ENCODE measurements at regions not wholly inside any gene's neighbourhood (a gene's known extent, or its start where the extent isn't known, plus 50 kb on each side); places are given as distances from the start of the nearest gene placed in this dataset.

- no peak for DNase-seq
Observed at GRCh38 chr4:189304167-189304566, 636.5 kb upstream of the FRG1 start.

GRCh38 chr4:189304809-189305208 lies 635.9 kb upstream of the FRG1 start:
- DNase-seq, result no peak

DNA sequence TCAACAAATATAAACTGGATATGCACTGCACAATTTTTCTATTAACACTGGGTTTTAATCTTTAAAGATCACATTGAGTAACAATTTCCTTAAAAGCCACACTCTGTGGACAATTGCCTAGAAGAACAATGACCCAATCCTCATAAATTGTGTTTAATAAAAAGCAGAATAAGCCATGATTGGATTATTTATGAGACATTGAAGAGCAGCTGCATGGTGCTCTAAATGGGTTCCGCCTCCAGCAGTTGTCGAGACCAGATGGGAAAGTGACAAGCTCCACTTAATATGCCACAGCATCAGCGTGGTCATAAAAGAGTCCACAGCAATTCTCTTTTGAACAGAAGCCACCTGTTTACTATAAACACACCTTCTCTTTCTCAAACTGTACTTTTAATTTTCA lies 635.2 kb upstream of the FRG1 start:
- no peak for DNase-seq

DNA sequence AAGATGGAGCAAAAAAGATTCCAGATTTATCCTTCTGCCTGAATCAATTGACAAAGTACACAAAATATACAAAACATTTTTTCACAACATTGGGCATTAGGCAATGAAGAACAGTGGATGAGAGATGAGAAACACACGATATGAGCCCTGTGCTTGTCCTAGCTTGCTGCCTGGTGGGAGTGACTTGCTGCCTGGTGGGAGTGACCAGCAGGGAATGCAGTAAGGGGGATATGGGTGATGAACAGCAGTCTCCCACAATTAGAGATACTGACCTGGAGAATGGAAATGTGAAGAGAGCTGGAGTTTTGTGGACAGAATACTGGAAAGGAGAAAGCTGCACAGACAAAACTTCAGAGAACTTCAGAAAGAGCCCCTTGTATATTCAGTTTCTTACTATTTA lies 629.4 kb upstream of the FRG1 start:
- DNase-seq, result no peak

DNA sequence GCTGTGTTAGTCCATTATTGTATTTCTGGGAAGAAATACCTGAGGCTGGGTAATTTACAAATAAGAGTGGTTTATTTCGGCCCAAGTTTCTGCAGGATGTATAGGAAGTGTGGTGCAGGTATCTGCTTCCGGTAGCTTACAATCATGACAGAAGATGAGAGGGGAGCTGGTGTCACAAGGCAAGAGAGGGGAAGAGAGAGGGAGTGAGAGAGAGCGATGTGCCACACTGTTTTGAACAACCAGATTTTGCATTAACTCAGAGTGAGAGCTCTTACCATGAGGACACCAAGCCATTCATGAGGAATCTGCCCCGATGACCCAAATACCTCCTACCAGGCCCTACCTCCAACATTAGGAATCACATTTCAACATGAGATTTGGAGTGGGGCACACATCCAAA lies 627.6 kb upstream of the FRG1 start:
- no peak for DNase-seq

DNA sequence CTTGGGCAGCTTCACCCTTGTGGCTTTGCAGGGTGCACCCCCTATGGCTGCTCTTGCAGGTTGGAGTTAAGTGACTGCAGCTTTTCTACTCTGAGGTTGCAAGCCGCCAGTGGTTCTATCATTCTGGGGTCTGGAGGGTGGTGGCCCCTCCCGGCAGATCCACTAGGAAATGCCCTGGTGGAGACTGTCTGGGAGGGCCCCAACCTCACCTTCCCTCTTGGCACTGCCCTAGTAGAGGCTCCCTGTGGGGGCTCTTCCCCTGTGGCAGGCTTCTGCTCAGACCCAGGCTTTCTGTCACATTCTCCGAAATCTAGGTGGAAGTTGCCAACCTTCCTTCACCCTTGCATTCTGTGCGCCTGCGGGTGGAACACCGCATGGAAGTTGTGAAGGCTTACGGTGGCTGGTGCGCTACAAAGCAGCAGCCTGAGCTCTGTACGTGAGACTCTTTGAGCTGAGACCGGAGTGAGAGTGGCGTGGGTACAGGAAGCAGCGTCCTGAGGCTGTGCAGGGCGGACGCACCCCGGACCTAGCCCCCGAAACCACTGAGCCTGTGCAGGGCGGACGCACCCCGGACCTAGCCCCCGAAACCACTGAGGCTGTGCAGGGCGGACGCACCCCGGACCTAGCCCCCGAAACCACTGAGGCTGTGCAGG lies 626.7 kb upstream of the FRG1 start:
- DNase-seq, result no peak

DNA sequence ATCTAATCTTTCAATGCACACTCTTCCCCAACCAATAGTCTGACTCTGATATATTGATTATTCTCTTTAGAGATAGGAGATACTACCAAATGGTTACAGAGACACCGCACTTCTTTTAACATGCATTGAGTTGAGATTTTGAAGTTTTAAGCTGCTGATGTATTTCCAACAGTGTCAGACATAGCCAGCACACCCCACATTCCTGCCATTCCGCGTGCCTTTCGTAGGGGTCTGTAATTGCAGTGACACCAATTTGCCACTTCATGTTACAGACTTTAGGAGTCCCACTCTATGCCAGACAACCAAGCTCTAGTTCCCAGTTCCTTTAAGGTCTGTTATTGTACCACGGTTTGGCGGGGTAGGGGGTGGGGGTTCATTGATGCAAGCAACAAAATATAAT lies 618.2 kb upstream of the FRG1 start:
- DNase-seq, result no peak

- DNase-seq, result no peak
Observed at GRCh38 chr4:189341881-189342280, 598.8 kb upstream of the FRG1 start.

DNA sequence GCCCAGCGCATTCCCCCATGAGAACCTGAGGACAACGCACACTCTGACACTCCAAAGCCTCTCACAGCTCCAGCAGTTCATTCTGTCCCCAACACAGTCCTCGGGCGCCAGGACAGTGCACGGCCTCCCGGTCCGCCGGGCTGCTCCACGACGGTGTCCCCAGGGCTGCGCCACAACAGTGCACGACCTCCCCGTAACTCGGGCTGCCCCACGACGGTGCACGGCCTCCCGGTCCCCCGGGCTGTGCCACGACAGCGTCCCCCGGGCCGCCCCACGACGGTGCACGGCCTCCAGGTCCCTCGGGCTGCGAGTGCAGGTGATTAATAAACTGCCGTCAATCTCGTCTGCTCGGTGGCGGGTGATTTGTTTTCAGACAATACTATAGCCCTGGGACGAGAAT lies 585.1 kb upstream of the FRG1 start:
- no peak for DNase-seq

DNA sequence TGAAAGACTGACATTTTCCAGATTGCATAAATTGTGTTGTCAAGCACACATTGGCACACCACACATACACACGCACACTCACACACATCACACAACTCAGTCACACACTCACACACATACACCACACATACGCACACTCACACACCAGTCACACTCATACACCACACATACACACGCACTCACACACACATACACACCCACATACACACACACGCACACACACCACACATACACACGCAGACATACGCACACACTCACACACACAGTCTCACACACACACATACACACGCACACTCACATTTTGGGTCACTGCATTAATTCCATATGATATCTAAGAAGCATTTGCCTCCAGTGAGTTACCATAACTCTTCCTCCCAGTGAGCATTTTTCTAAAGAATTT lies 578.3 kb upstream of the FRG1 start:
- DNase-seq, result no peak

GRCh38 chr4:189364032-189364449 lies 576.6 kb upstream of the FRG1 start:
- peak in 1 of 5 experiments; percentile 33 for DNase-seq

- DNase-seq, result no peak
Observed at GRCh38 chr4:189365451-189365850, 575.2 kb upstream of the FRG1 start.

- DNase-seq, result no peak
Observed at GRCh38 chr4:189367832-189368231, 572.8 kb upstream of the FRG1 start.

DNA sequence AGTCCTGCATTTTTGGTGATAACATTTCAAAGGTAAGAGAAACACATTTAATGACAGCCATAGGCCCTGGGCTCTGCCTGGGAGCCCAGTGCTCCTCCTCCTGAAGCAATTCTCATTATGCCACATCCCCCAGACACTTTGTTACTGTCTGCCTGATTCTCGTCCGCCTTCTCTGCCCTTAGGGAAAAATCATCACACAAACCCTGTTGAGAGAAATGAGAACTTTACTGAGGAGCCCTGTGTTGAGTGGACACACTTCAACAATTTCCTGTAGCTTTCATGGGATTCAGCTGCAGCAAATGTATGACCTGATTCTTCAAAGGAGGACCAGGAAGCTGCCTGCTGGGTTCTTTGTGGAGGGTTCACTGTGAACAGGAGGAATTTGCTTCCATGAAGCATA lies 566.5 kb upstream of the FRG1 start:
- DNase-seq, result no peak

DNA sequence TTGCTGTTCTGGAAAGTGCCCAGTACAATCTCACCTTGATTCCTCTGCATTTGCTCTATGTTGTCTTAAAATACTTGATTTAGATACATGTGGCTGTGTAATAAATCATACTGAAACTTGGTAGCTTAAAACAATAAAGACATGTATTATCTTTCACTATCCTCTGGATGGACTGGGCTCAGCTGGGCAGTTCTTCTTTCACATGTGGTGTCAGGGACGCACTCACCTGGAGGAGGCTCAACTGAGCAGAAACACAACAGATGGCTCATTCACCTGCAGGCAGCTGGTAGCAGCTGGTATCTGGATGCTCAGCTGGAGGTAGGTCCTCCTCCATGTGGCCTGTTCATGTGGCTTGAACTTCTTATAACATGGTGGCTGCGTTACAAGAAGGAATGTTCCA lies 563.8 kb upstream of the FRG1 start:
- no peak for DNase-seq

- DNase-seq, result no peak
Observed at GRCh38 chr4:189377569-189377968, 563.1 kb upstream of the FRG1 start.

DNA sequence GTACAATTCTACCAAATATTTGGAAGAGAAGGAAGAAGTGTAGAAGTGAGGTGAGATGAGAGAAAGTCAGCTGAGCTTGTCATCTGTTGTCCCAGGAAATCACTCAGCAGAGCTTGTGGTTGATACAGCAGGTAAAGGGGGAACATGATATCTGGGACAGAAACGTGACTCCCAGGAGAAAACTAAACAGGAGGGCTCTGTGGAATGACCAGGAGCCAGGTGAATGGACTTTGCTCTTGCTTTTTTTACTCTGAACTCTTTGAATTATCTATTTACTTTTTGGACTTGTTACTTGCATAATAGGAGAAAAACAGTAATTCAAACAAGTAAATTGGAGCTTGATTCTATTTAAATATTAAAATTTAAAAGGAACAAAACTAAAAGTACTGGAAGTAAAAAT lies 555.6 kb upstream of the FRG1 start:
- no peak for DNase-seq

- no peak for DNase-seq
Observed at GRCh38 chr4:189385579-189385978, 555.1 kb upstream of the FRG1 start.

DNA sequence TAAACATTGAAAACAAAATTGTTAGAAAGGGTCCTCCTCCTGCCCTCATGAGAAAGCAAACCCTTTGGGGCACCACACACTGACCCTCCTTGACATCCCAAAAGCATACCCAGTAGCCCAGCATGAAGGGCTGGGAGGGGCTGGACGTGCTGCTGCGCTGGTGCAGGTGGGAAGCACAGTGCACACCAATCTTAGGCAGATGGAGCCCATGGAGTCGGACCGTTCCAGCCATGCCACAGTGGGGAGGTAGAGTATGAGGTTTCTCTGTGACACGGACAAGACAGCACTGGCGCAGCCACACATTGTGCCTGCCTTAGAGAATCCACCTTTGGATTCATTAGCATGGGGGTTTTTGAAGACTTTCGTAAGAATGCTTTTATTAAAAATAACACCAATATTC lies 544.2 kb upstream of the FRG1 start:
- no peak for DNase-seq

DNA sequence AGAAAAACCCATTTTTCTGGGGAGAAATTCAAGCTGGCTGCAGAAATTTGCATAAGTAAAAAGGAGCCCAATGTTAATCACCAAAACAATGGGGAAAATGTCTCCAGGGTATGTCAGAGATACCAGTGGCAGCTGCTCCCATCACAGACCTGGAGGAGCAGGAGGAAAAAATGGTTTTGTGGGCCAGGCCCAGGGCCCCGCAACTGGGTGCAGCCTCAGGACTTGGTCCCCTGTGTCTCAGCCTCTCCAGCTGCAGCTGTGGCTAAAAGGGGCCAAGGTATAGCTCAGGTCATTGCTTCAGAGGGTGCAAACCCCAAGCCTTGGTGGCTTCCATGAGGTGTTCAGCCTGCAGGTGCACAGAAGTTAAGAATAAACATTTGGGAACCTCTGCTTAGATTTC lies 536.4 kb upstream of the FRG1 start:
- no peak for DNase-seq

- DNase-seq, result no peak
Observed at GRCh38 chr4:189409158-189409557, 531.5 kb upstream of the FRG1 start.

DNA sequence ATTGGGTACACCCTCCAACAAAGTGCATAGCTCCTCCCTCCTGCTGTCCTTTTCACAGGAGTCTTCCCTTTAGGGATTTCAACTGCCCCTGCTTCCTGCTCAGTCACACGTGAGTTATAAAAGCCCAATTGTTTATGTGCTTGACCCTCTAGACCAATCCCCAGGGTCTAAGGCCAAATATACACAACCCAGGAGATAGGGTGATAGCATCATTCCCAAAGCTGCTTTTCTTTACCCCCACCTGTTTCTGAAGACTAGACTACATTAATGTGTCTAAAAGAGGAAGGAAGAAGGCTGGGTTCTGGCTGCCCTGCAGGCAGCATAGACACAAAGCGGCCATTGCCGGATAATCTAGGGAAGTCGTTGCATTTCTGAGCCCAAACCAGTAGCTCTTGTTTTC lies 526.7 kb upstream of the FRG1 start:
- DNase-seq, result no peak

- DNase-seq, result no peak
Observed at GRCh38 chr4:189420572-189420971, 520.1 kb upstream of the FRG1 start.

DNA sequence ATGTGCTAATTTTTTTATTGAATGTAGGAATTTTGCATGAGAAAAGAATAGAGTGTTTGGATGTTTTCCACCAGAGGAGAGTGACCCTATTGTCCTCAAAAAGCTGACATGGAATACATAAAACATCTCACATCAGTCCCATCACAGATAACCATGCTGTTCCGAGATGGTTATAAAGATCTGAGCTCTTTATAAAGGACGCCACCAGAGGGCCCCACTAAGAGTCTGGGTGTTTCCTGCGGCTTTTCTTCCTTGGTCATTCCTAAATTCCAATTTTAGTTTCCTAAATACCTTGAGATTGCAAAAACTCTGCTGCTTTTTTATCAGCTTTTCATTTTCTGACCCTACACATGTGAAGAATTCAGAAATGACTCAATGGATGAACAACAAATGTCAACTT lies 504.5 kb upstream of the FRG1 start:
- no peak for DNase-seq

- no peak for DNase-seq
Observed at GRCh38 chr4:189440716-189441115, 500.0 kb upstream of the FRG1 start.

DNA sequence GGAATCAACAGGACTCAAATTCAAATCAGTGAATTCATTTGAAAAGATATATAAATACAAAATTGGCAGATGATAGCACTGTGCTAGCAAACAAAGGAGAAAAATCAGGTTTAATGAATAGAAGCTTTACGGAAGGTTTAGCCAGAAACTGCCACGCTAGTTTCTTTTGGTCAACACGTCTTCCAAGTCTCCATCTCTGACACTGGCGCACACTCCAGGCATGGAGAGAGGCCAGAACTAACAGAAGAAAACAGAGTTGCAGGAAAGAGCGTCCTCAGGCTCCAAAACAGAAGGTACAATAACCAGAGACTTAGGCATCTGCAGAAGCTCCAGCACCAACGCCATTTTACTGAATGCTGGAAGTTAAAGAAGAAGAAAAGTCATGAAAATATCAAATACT lies 497.3 kb upstream of the FRG1 start:
- no peak for DNase-seq

Data from T-helper 2 cell (primary cell).